ENCODE measurements at regions not wholly inside any gene's neighbourhood (a gene's known extent, or its start where the extent isn't known, plus 50 kb on each side); places are given as distances from the start of the nearest gene placed in this dataset.
"Not testable (repeated sequence)": the region's sequence is repeated elsewhere in the genome, so short reads cannot be mapped to it uniquely, and the experiment has no call there.

DNA sequence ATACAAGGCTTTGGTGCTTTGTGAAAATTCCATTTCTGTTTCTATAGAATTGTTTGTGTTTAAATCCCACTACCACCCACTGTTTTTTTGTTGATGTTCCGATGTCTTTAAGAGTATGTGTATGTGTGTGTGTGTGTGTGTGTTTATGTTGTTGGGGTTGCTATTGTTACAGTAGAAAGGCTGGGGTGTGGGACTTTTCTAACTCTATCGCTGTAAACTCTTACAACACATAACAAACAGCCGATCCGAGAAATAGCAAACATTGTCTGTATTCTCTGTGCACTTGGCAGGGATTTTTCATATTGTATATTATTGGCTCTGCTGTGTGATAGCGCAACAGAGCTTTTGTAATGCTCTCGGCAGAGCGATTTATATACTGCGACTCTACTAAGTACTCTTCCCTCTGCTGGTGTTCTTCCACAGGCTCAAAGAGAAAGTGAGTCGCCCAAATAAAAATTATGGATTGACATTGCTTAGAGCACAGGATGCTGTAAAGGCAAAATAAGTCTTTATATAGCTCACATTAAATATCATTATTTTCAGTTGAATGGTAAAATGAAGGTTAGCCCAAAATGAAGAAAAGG is 492.2 kb upstream of the ARRDC3 start:
- DNase-seq = no peak

DNA sequence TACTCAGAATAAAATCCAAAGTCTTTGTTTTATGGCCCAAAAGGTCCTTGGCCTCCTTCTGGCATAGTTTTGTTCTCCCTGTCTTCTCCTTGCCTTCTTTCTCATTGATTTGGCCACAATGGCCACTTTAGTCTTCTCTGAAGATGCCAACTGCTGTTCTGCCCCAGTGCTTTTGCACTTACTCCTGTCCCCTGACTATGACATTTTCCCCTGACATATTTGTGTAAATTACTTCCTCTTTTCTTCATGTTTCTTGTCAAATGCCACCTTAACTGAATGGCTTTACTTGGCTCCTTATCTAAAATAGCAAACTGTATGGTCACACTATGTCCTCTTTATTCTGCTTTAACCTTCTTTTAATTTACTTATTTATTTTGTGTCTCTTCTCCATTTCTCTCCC is 484.7 kb upstream of the ARRDC3 start:
- DNase-seq = no peak

GRCh38 chr5:91865915-91866314 is 482.8 kb upstream of the ARRDC3 start:
- DNase-seq = no peak

- no peak for DNase-seq
Observed at GRCh38 chr5:91864962-91865361, 481.8 kb upstream of the ARRDC3 start.

GRCh38 chr5:91851670-91852069 is 468.6 kb upstream of the ARRDC3 start:
- DNase-seq = no peak

GRCh38 chr5:91850031-91850430 is 466.9 kb upstream of the ARRDC3 start:
- DNase-seq = peak; percentile 59

GRCh38 chr5:91849069-91849468 is 466.0 kb upstream of the ARRDC3 start:
- DNase-seq = no peak

DNA sequence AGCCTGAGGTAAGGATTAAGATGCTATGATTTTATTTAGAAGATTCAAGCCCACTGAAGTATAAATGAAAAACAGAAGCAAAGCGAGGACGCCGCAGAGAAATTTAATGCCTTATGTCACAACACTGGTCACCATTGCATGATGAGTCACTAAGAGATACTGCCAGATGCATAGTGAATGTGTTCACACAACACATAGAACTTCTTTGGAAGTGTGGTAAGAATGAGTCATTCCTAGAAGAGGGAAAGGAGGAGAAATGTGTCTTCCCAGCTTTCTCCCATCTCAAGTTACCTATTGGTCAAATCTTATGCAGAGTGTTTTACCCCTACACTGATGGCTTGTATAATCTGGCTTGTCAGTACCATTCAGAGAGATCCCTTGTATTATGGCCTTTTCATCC is 465.3 kb upstream of the ARRDC3 start:
- no peak for DNase-seq

DNA sequence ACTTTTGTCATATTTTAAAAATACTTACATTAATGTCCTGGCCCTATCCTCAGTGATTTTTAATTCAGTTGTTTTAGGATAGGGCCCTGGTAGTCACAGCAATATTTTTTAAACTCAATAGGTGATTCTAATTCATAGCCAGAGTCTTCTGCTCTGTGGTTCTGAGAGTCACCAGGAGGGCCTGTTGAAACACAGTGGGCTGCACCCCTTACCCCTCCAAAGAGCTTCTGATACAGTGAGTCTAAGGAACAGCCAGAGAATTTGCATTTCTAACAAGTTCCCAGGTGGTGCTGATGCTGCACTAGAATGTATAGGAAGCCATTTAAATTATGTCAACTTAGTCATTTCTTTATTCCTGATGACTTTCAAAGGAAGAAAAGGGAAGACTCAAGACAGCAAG is 458.3 kb upstream of the ARRDC3 start:
- no peak for DNase-seq

DNA sequence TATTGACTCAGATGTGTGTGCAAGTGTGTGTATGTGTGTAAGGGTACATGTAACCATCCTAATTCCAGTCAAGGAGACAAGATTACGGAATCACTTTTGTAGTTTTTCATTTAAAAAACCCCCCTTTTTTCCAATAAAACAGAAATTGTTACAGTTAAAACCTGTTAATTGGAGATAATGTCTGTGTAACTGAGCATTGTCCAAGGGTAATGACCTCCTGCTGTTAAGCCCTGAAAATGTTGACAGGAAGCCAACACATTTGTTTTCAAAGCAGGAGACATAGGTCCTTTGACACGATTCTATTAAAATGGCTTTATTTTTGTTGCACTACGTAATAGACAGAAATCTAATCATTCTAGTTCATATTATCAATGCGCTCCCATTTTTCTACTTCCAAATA is 457.3 kb upstream of the ARRDC3 start:
- peak; percentile 12 for DNase-seq

GRCh38 chr5:91839721-91840120 is 456.6 kb upstream of the ARRDC3 start:
- no peak for DNase-seq

DNA sequence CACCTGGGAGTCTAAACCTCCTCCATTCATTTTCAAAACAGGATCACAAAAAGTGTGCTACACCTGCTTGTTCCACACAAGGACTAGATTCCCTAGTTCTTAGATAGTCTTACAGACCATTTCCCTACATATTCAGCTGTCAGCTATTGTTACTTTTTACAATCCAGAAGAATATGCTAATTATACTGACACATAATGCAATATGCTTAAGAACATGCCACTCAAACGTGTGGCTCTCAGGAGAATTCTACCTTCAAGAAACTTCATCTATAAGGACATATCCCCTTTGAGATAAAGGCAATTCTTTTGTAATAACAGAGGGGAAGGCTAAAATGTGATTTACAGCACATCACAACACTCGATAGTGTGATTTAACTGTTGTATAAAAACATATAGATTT is 456.1 kb upstream of the ARRDC3 start:
- no peak for DNase-seq

- no peak for DNase-seq
Observed at GRCh38 chr5:91830361-91830953, 447.3 kb upstream of the ARRDC3 start.

DNA sequence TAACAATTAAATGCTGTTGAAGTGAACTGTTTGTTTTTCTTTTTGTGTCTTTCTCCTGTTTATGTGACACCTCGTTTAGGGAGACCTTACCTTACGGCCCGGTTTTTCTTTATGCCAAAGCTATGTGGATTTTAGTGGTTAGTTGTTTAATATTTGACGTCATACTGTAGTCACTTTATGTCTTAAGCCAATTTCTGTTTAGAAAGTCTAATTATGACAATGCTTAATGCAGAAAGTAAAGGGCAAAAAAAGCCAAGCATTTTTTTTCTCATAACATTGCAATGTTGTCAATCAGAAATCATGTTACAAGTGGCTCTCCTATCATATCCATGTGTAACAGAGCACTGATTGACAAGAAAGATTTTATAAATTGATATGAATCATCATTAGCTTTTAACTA is 442.5 kb upstream of the ARRDC3 start:
- DNase-seq = no peak

GRCh38 chr5:91824406-91824805 is 441.3 kb upstream of the ARRDC3 start:
- DNase-seq = no peak

GRCh38 chr5:91820874-91821273 is 437.8 kb upstream of the ARRDC3 start:
- DNase-seq = no peak

DNA sequence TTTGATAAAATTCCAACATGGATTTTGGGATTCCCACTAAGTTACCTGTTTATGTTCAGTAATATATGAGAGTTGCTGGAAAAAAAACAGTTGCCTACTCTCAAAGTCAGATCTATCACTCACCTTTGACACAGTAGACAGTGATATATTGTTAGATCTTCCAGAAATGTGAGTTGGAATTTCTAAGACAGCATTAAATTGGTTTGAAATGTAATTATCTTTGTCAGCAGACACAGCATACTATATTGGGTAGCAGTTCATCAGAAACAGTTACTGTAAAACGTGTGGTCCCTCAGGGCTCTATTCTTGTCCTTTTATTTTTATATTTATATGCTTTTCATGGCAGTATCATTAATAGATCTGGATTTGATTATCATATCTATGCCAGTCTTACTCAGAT is 433.6 kb upstream of the ARRDC3 start:
- no peak for DNase-seq

DNA sequence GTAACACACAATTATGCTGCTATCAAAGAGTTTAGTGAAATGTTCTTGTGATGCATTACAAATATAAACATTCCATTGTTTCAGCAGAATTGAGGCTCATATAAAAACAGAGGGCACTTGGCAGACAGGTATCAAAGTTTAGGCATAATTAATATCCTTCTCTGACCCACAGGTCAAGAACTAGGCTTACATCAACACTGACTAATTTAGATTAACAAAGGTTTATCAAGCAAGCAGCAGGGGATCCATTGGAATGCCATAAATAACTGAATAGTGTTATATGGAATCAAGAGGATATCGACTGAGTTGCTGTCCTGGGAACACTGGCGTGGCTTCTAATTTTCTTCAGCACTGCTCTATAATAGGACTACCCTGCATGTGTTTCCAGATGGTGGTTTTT is 414.5 kb upstream of the ARRDC3 start:
- DNase-seq = peak; percentile 10

DNA sequence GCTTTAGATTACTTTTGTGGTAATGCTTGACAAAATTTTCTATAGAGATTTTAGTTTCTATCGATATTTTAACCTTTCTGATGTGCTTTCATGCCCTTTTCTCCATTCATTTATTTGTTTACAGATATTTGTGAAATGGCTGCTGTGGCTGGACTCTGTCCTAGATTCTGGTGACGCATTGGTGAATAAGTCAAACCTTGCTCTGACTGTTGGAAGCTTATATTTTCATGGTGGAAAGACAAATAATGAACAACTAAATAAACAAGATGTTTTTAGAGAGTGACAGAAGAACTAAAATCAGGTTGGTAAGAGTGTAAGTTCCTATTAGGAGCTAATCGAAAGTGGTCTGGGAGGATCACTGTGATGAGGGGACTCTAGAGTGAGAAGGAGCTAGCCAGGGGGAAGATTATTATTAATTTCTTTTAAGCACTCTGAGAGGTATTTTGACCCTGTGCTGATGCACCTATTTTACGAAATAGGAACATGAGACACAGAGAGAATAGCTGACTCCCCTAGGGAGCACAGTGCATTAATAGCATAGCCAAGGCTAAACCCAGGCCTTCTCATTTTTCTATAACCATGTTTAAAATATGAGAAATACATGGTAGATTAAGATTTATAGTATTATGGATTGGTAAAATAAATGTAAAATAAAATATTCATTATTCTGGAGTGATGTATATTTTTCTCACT is 411.9 kb upstream of the ARRDC3 start:
- DNase-seq = no peak

DNA sequence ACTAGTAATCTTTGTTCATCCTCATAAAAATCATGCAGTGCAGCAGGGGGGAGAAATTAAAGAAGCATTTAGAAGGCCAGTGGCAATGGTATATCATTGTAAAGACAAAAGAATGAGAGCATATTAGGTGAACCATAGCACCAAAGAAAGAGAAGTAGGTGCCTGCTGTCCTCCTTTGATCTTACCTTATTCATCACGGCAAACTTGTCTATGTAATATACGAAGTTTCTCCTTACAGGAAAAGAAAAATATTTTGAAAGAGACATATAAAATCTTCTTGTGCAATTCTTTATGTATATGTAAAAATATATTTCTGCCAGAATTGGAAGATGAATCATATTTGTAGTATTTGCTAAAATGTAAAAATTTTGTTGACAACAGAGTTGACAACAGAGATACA is 411.3 kb upstream of the ARRDC3 start:
- no peak for DNase-seq

DNA sequence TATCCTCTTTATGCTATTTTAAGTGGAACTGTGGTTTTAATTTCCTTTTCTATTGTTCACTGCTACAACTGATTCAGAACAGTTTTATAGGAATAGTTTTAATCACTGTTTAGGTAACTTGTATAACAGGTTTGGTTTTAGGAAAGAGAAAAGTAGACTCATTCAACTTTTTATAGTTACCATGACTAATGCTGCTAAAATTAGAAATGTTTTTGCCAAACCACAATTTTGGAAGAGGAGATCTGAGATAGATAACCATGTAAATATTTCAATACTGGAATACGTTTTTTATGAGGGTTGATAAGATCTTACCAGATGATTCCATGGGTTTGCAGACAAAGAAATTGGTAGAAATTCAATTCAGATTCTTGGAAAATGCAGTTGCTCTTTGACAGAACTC is 404.6 kb upstream of the ARRDC3 start:
- no peak for DNase-seq

GRCh38 chr5:91777671-91778070 is 394.6 kb upstream of the ARRDC3 start:
- DNase-seq = peak; percentile 5

- DNase-seq = no peak
Observed at GRCh38 chr5:91776249-91776648, 393.1 kb upstream of the ARRDC3 start.

- DNase-seq = no peak
Observed at GRCh38 chr5:91770400-91770799, 387.3 kb upstream of the ARRDC3 start.

DNA sequence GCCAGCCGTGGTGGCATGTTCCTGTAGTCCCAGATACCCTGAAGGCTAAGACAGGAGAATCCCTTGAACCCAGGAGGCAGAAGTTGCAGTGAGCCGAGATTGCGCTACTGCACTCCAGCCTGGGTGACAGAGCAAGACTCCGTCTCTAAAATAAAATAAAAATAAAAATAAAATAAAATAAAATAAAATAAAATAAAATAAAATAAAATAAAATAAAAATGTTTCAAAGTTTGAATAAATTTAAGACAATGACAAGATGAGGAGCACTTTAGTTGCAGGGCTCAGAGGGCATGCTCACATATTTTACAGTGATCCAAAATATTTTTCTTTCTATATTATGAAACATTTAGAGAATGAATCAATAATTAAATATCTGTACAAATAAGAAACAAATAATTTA is 374.3 kb upstream of the ARRDC3 start:
- not testable (repeated sequence) for DNase-seq

All from eye (tissue), 1 donor.